Endothelial cell of umbilical vein (primary cell): ENCODE measurements at regions not wholly inside any gene's neighbourhood (a gene's known extent, or its start where the extent isn't known, plus 50 kb on each side); places are given as distances from the start of the nearest gene placed in this dataset.

ENCODE experiments used
- BruUV-seq: library from RNA; stranded (reverse); fragments of 400-500 nt; replicated peaks from 2 replicates; lab custom pipeline; 2021; lab: Mats Ljungman, UMichigan
- CTCF ChIA-PET: fragments of 300-600, 350-600 bp; sonication (Branson Sonifier 250); formaldehyde crosslinking; loops from one replicate; lab custom pipeline; 2021; ENCODE audit warnings: antibody characterized with exemption, inconsistent platforms; lab: Charles Lee
- POLR2A ChIA-PET: fragments of 300-600, 350-600 bp; sonication (Branson Sonifier 250); formaldehyde crosslinking; loops from one replicate; lab custom pipeline; 2021; ENCODE audit warnings: antibody characterized with exemption, inconsistent platforms; lab: Charles Lee
- DNase-seq: peaks from one replicate; pipeline ENCODE4 v3.0.0-alpha.2; 2011; ENCODE audit warnings: low read depth, low spot score
- FAIRE-seq: peaks from 2 replicates; lab custom pipeline; 2011; peaks lifted over from hg19 to GRCh38; lab: Jason Lieb, UNC
- H2AFZ ChIP-seq: 2 replicates; pipeline ENCODE4 v1.6.0; 2012; ENCODE audit warnings: low read depth, low read length, control low read depth, inconsistent platforms
- H3K27ac ChIP-seq: 2 replicates; pipeline ENCODE4 v1.5.1; 2011; ENCODE audit warnings: low read depth, mild to moderate bottlenecking, control low read depth, low read length, moderate library complexity; ENCODE audit not compliant: insufficient read depth
- H3K27me3 ChIP-seq, 2 experiments: 2 replicates each; pipeline versions ENCODE4 v1.6.0 to v1.6.1; 2011; ENCODE audit warnings: low read length in 2 of 2, mixed read lengths in 1 of 2; ENCODE audit not compliant: control insufficient read depth in 2 of 2, insufficient read depth in 2 of 2
- H3K36me3 ChIP-seq, 2 experiments: 2 replicates in 1 of 2; 3 replicates in 1 of 2; pipeline ENCODE4 v1.5.1; 2011; ENCODE audit warnings: low read length in 2 of 2, mild to moderate bottlenecking in 1 of 2, moderate library complexity in 1 of 2; ENCODE audit not compliant: control insufficient read depth in 2 of 2, insufficient read depth in 2 of 2; ENCODE audit errors: extremely low read depth in 1 of 2
- H3K4me1 ChIP-seq: 3 replicates; pipeline ENCODE4 v1.5.1; 2011; ENCODE audit warnings: mild to moderate bottlenecking, low read length; ENCODE audit not compliant: control insufficient read depth, insufficient read depth; ENCODE audit errors: extremely low read depth
- H3K4me2 ChIP-seq: 2 replicates; pipeline ENCODE4 v1.6.1; 2011; ENCODE audit warnings: low read length, control low read depth, mixed read lengths; ENCODE audit not compliant: insufficient read depth
- H3K4me3 ChIP-seq, 3 experiments: fragments of 200-600 bp in 1 of 3; sonication (generic), shearing (Covaris generic) in 1 of 3; replicated peaks in 1 of 3; 2 replicates each; pipeline ENCODE4 v1.5.1; 2011 to 2016; ENCODE audit warnings: control low read depth in 3 of 3, low read length in 3 of 3, mild to moderate bottlenecking in 2 of 3, inconsistent platforms in 1 of 3, low read depth in 1 of 3, moderate library complexity in 1 of 3; ENCODE audit not compliant: insufficient read depth in 1 of 3
- H3K79me2 ChIP-seq: 2 replicates; pipeline ENCODE4 v1.6.0; 2012; ENCODE audit warnings: low read length, inconsistent platforms; ENCODE audit not compliant: control insufficient read depth, insufficient read depth
- H3K9ac ChIP-seq: replicated peaks from 2 replicates; pipeline ENCODE3; 2011; ENCODE audit warnings: low read length, control low read depth; ENCODE audit not compliant: insufficient read depth; ENCODE audit errors: extremely low read depth
- H3K9me1 ChIP-seq: replicated peaks from 3 replicates; pipeline ENCODE4 v1.6.0; 2011; ENCODE audit warnings: mild to moderate bottlenecking, low read length; ENCODE audit not compliant: control insufficient read depth, insufficient read depth; ENCODE audit errors: extremely low read depth
- H3K9me3 ChIP-seq: replicated peaks from 2 replicates; pipeline ENCODE4 v1.5.1; 2012; ENCODE audit warnings: low read length, inconsistent platforms; ENCODE audit not compliant: control insufficient read depth, insufficient read depth
- H4K20me1 ChIP-seq: replicated peaks from 2 replicates; pipeline ENCODE3; 2011; ENCODE audit warnings: mild to moderate bottlenecking, low read length; ENCODE audit not compliant: control insufficient read depth, insufficient read depth; ENCODE audit errors: extremely low read depth
- EZH2 ChIP-seq: IDR thresholded peaks from 2 replicates; pipeline ENCODE4 v1.6.1; 2012; ENCODE audit warnings: borderline replicate concordance, low read depth, mild to moderate bottlenecking, moderate library complexity, low read length, inconsistent platforms; ENCODE audit not compliant: severe bottlenecking
- FOS ChIP-seq: IDR thresholded peaks from 2 replicates; pipeline ENCODE4 v1.6.1; 2011; ENCODE audit warnings: mild to moderate bottlenecking, low read length, moderate library complexity, borderline replicate concordance; ENCODE audit not compliant: insufficient read depth
- GATA2 ChIP-seq: IDR thresholded peaks from 2 replicates; pipeline ENCODE4 v1.7.0; 2011; ENCODE audit warnings: low read depth, mild to moderate bottlenecking, moderate library complexity, mixed read lengths, low read length; ENCODE audit not compliant: insufficient read length, insufficient read depth
- JUN ChIP-seq: IDR thresholded peaks from 2 replicates; pipeline ENCODE4 v1.6.1; 2011; ENCODE audit warnings: borderline replicate concordance, low read depth; ENCODE audit not compliant: insufficient read length, insufficient read depth
- MYC ChIP-seq: IDR thresholded peaks from one replicate; pipeline ENCODE4 v1.6.1; 2011; ENCODE audit warnings: mild to moderate bottlenecking, low read depth, low read length
- POLR2A ChIP-seq: IDR thresholded peaks from 2 replicates; pipeline ENCODE4 v1.6.1; 2012; ENCODE audit warnings: low read depth, mild to moderate bottlenecking, control low read depth, low read length
- POLR2AphosphoS5 ChIP-seq: IDR thresholded peaks from 2 replicates; pipeline ENCODE4 v1.6.1; 2012; ENCODE audit warnings: low read depth, mild to moderate bottlenecking, control low read depth, low read length, moderate library complexity; ENCODE audit not compliant: insufficient read depth
- dilution Hi-C: fragments of 300-500 bp; cut with MboI; formaldehyde crosslinking; loops from one replicate; pipeline ENCODE4 v1.15.0; 2019; ENCODE audit warnings: low sequenced_read_pairs; ENCODE audit not compliant: extremely low pct_ligation_motif_present
- intact Hi-C: fragments of 100-400 bp; cut with micrococcal nuclease; formaldehyde crosslinking; loops from one replicate; pipeline ENCODE4 v1.10.0; 2022
- TF ChIP-seq, protein P1 (sequence below), 2 donors: IDR thresholded peaks; 1 replicate in 1 of 2; 2 replicates in 1 of 2; pipeline ENCODE4 v1.5.1; 2011; ENCODE audit warnings: low read length in 2 of 2, mild to moderate bottlenecking in 2 of 2, moderate library complexity in 2 of 2, control low read depth in 1 of 2, inconsistent platforms in 1 of 2, low read depth in 1 of 2; ENCODE audit not compliant: insufficient read depth in 1 of 2; ENCODE audit errors: extremely low read depth in 1 of 2
- TF ChIP-seq, protein P2 (sequence below): IDR thresholded peaks from 2 replicates; pipeline ENCODE4 v1.6.1; 2011; ENCODE audit not compliant: insufficient read depth, insufficient read length

DNA sequence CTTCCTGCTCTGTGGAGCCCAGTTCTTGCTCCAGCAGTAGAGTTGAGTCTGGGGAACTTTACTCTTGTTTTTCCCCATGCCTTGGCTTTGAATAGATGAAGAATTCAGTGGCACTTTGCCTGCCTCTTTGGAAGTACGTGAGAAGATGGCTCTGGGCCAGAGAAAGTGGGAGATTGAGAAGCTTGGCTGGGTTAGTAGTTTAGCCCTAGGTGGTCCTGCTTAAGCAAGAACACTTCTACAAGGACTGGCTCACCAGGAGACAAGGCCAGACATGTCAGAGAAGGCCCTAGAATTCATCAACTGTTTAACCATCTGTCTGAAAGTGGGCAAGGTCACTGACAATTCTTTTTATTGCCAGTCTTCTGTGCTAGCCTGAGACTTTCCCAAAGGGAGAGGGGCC lies 410.3 kb downstream of the TYW1 start:
- CTCF ChIA-PET = no interaction called here
- no peak overlapping the region for H3K27ac ChIP-seq
- dilution Hi-C loops (no loop called here), intact Hi-C loops (no loop called here)
- DNase-seq (no peak), FAIRE-seq (no peak)
- POLR2A ChIA-PET = no interaction called here
- no peak overlapping the region for H3K4me2 ChIP-seq
- no peaks in the 10 kb centered on the region for H3K27me3 ChIP-seq
- H3K79me2 ChIP-seq = no peaks in the 10 kb centered on the region
- no peak overlapping the region for H2AFZ ChIP-seq
- TF ChIP-seq FOS (no peak), EZH2 (no peak), JUN (no peak), POLR2AphosphoS5 (no peak), POLR2A (no peak), MYC (no peak), GATA2 (no peak)
- TF ChIP-seq, protein P1, sequence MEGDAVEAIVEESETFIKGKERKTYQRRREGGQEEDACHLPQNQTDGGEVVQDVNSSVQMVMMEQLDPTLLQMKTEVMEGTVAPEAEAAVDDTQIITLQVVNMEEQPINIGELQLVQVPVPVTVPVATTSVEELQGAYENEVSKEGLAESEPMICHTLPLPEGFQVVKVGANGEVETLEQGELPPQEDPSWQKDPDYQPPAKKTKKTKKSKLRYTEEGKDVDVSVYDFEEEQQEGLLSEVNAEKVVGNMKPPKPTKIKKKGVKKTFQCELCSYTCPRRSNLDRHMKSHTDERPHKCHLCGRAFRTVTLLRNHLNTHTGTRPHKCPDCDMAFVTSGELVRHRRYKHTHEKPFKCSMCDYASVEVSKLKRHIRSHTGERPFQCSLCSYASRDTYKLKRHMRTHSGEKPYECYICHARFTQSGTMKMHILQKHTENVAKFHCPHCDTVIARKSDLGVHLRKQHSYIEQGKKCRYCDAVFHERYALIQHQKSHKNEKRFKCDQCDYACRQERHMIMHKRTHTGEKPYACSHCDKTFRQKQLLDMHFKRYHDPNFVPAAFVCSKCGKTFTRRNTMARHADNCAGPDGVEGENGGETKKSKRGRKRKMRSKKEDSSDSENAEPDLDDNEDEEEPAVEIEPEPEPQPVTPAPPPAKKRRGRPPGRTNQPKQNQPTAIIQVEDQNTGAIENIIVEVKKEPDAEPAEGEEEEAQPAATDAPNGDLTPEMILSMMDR (IDR thresholded peaks at IDR 0.05; ENCODE audit: extremely low read depth in 1 of 2, insufficient read depth in 1 of 2, low read depth in 1 of 2, low read length in 2 of 2) = no peak
- TF ChIP-seq, protein P2, sequence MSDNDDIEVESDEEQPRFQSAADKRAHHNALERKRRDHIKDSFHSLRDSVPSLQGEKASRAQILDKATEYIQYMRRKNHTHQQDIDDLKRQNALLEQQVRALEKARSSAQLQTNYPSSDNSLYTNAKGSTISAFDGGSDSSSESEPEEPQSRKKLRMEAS = no peak
- BruUV-seq = no TSS peak
- no peaks in the 10 kb centered on the region for H3K9me3 ChIP-seq
- H4K20me1 ChIP-seq = no peaks in the 10 kb centered on the region
- no peak overlapping the region for H3K4me3 ChIP-seq
- no peak overlapping the region for H3K9ac ChIP-seq
- no peaks in the 10 kb centered on the region for H3K4me1 ChIP-seq
- H3K36me3 ChIP-seq = no peaks in the 10 kb centered on the region
- no peaks in the 10 kb centered on the region for H3K9me1 ChIP-seq
